Gastrocnemius medialis (tissue), 4 donors: ENCODE measurements at regions not wholly inside any gene's neighbourhood (a gene's known extent, or its start where the extent isn't known, plus 50 kb on each side); places are given as distances from the start of the nearest gene placed in this dataset.

Source experiments
- ATAC-seq, 2 donors: fragments of 150-250 bp; one replicate each; pipeline ENCODE4 v1.9.1; 2016
- DNase-seq, 2 donors: peaks; one replicate each; pipeline ENCODE4 v3.0.0-alpha.2; 2019
- H3K27ac ChIP-seq, 4 donors: fragments of 200-600 bp; sonication (generic); 1 replicate in 1 of 4; 2 replicates in 3 of 4; pipeline ENCODE4 v1.5.1; 2016 to 2018; ENCODE audit warnings: mild to moderate bottlenecking in 2 of 4, moderate library complexity in 1 of 4
- H3K27me3 ChIP-seq, 3 donors: fragments of 200-600 bp; sonication (generic) in 2 of 3; 1 replicate in 1 of 3; 2 replicates in 2 of 3; pipeline versions ENCODE4 v1.5.1 to v1.6.0; 2016 to 2019; ENCODE audit warnings: mild to moderate bottlenecking in 1 of 3, moderate library complexity in 1 of 3
- H3K36me3 ChIP-seq, 2 donors: fragments of 200-600 bp; sonication (generic) in 1 of 2; one replicate each; pipeline ENCODE4 v1.5.1; 2017 to 2018
- H3K4me1 ChIP-seq, 2 donors: fragments of 200-600 bp; sonication (generic) in 1 of 2; one replicate each; pipeline ENCODE4 v1.5.1; 2016 to 2017; ENCODE audit warnings: mild to moderate bottlenecking in 2 of 2
- H3K4me3 ChIP-seq, 4 donors: fragments of 200-600 bp; sonication (generic) in 3 of 4; 1 replicate in 1 of 4; 2 replicates in 3 of 4; pipeline ENCODE4 v1.5.1; 2016 to 2019; ENCODE audit warnings: mild to moderate bottlenecking in 2 of 4
- H3K9me3 ChIP-seq, 3 donors: fragments of 200-600 bp; sonication (generic) in 2 of 3; 1 replicate in 1 of 3; 2 replicates in 2 of 3; pipeline ENCODE4 v1.5.1; 2016 to 2019
- CTCF ChIP-seq, 5 experiments: fragments of 450-650 bp in 3 of 5; fragments of 200-600 bp in 2 of 5; sonication (generic) in 2 of 5; IDR thresholded peaks in 4 of 5; conservative IDR thresholded peaks in 1 of 5; 1 replicate in 4 of 5; 2 replicates in 1 of 5; pipeline ENCODE4 v1.5.1; 2016 to 2019; ENCODE audit warnings: antibody characterized with exemption in 5 of 5, mild to moderate bottlenecking in 3 of 5, moderate library complexity in 3 of 5
- POLR2A ChIP-seq, 2 donors: fragments of 450-650 bp; IDR thresholded peaks; one replicate each; pipeline ENCODE4 v1.6.1; 2017; ENCODE audit warnings: antibody characterized with exemption in 2 of 2, mild to moderate bottlenecking in 2 of 2, moderate library complexity in 2 of 2
- in situ Hi-C, 4 donors: fragments of 200-750 bp; cut with MboI; loops; one replicate each; pipeline versions ENCODE4 v1.15.0 to v1.8.0; 2017; ENCODE audit warnings: low sequenced_read_pairs in 4 of 4
- intact Hi-C: fragments of 100-400 bp; cut with DNase I; formaldehyde crosslinking; loops from one replicate; pipeline ENCODE4 v1.15.1; 2023; ENCODE audit warnings: low total_unique reads

GRCh38 chr4:81358154-81358553, 113.6 kb downstream of the RASGEF1B start:
- H3K4me1 ChIP-seq = no peaks in the 10 kb centered on the region
- intact Hi-C loops = no loop called here
- TF ChIP-seq POLR2A (IDR thresholded peaks at IDR 0.05) (no peak), CTCF (IDR thresholded peaks at IDR 0.05 in 4 of 5, conservative IDR thresholded peaks at IDR 0.05 in 1 of 5) (no peak)
- in situ Hi-C loops = loop anchor here in 1 of 4 donors (10.0 kb wide), 1 partner anchor 283 kb away; no protein-coding TSS in a partner anchor
- no peak for DNase-seq
- no peak overlapping the region for H3K27ac ChIP-seq
- H3K9me3 ChIP-seq = no peaks in the 10 kb centered on the region
- no peak overlapping the region for H3K4me3 ChIP-seq
- no peak for ATAC-seq
- H3K36me3 ChIP-seq = no peaks in the 10 kb centered on the region
- H3K27me3 ChIP-seq = no peaks in the 10 kb centered on the region

GRCh38 chr4:81356621-81357020, 115.1 kb downstream of the RASGEF1B start:
- in situ Hi-C loops (loop anchor here in 1 of 4 donors (10.0 kb wide), 1 partner anchor 282 kb away; no protein-coding TSS in a partner anchor), intact Hi-C loops (no loop called here)
- Histone ChIP-seq H3K36me3 (no peaks in the 10 kb centered on the region), H3K27ac (no peak overlapping the region), H3K9me3 (no peaks in the 10 kb centered on the region), H3K4me1 (no peaks in the 10 kb centered on the region), H3K4me3 (no peak overlapping the region), H3K27me3 (no peaks in the 10 kb centered on the region)
- no peak for ATAC-seq
- TF ChIP-seq CTCF (IDR thresholded peaks at IDR 0.05 in 4 of 5, conservative IDR thresholded peaks at IDR 0.05 in 1 of 5) (no peak), POLR2A (IDR thresholded peaks at IDR 0.05) (no peak)
- DNase-seq = no peak

GRCh38 chr4:81355136-81355535, 116.6 kb downstream of the RASGEF1B start:
- intact Hi-C loops = no loop called here
- Histone ChIP-seq H3K9me3 (no peaks in the 10 kb centered on the region), H3K36me3 (no peaks in the 10 kb centered on the region), H3K27ac (no peak overlapping the region), H3K27me3 (no peaks in the 10 kb centered on the region), H3K4me1 (no peaks in the 10 kb centered on the region), H3K4me3 (no peak overlapping the region)
- DNase-seq (no peak), ATAC-seq (no peak)
- no peak for TF ChIP-seq CTCF (IDR thresholded peaks at IDR 0.05 in 4 of 5, conservative IDR thresholded peaks at IDR 0.05 in 1 of 5)
- TF ChIP-seq POLR2A (IDR thresholded peaks at IDR 0.05) = no peak
- in situ Hi-C loops = loop anchor here in 1 of 4 donors (10.0 kb wide), 1 partner anchor 280 kb away; no protein-coding TSS in a partner anchor

- H3K27ac ChIP-seq = no peak overlapping the region
- in situ Hi-C loops = loop anchor here in 1 of 4 donors (10.0 kb wide), 1 partner anchor 279 kb away; no protein-coding TSS in a partner anchor
- DNase-seq (no peak), ATAC-seq (no peak)
- no peak for TF ChIP-seq POLR2A (IDR thresholded peaks at IDR 0.05)
- no peak for TF ChIP-seq CTCF (IDR thresholded peaks at IDR 0.05 in 4 of 5, conservative IDR thresholded peaks at IDR 0.05 in 1 of 5)
- H3K4me1 ChIP-seq = no peaks in the 10 kb centered on the region
- H3K4me3 ChIP-seq = no peak overlapping the region
- no peaks in the 10 kb centered on the region for H3K9me3 ChIP-seq
- intact Hi-C loops = loop anchor here (5.0 kb wide), 1 partner anchor 282 kb away; no protein-coding TSS in a partner anchor
- H3K27me3 ChIP-seq = no peaks in the 10 kb centered on the region
- no peaks in the 10 kb centered on the region for H3K36me3 ChIP-seq
Observed at GRCh38 chr4:81353861-81354260, 117.8 kb downstream of the RASGEF1B start.

- in situ Hi-C loops = loop anchor here in 1 of 4 donors (10.0 kb wide), 1 partner anchor 278 kb away; no protein-coding TSS in a partner anchor
Observed at GRCh38 chr4:81352446-81352835, 119.3 kb downstream of the RASGEF1B start.

More at GRCh38 chr4:81352446-81352835, 119.3 kb downstream of the RASGEF1B start:
- H3K27me3 ChIP-seq = no peaks in the 10 kb centered on the region
- TF ChIP-seq CTCF (IDR thresholded peaks at IDR 0.05 in 4 of 5, conservative IDR thresholded peaks at IDR 0.05 in 1 of 5) (no peak), POLR2A (IDR thresholded peaks at IDR 0.05) (no peak)
- H3K27ac ChIP-seq = no peak overlapping the region
- intact Hi-C loops = loop anchor here (5.0 kb wide), 1 partner anchor 280 kb away; no protein-coding TSS in a partner anchor
- no peaks in the 10 kb centered on the region for H3K9me3 ChIP-seq
- H3K36me3 ChIP-seq = no peaks in the 10 kb centered on the region
- ATAC-seq = no peak
- H3K4me3 ChIP-seq = no peak overlapping the region
- DNase-seq = no peak
- H3K4me1 ChIP-seq = no peaks in the 10 kb centered on the region
